Endothelial cell of umbilical vein (primary cell): ENCODE measurements at regions not wholly inside any gene's neighbourhood (a gene's known extent, or its start where the extent isn't known, plus 50 kb on each side); places are given as distances from the start of the nearest gene placed in this dataset.

Source experiments
- CTCF ChIP-seq, 2 donors: IDR thresholded peaks; 1 replicate in 1 of 2; 2 replicates in 1 of 2; pipeline ENCODE4 v1.5.1; 2011; ENCODE audit warnings: low read length in 2 of 2, mild to moderate bottlenecking in 2 of 2, moderate library complexity in 2 of 2, control low read depth in 1 of 2, inconsistent platforms in 1 of 2, low read depth in 1 of 2; ENCODE audit not compliant: insufficient read depth in 1 of 2; ENCODE audit errors: extremely low read depth in 1 of 2
- EZH2 ChIP-seq: IDR thresholded peaks from 2 replicates; pipeline ENCODE4 v1.6.1; 2012; ENCODE audit warnings: borderline replicate concordance, low read depth, mild to moderate bottlenecking, moderate library complexity, low read length, inconsistent platforms; ENCODE audit not compliant: severe bottlenecking
- MAX ChIP-seq: IDR thresholded peaks from 2 replicates; pipeline ENCODE4 v1.6.1; 2011; ENCODE audit not compliant: insufficient read depth, insufficient read length
- POLR2A ChIP-seq: IDR thresholded peaks from 2 replicates; pipeline ENCODE4 v1.6.1; 2012; ENCODE audit warnings: low read depth, mild to moderate bottlenecking, control low read depth, low read length
- POLR2AphosphoS5 ChIP-seq: IDR thresholded peaks from 2 replicates; pipeline ENCODE4 v1.6.1; 2012; ENCODE audit warnings: low read depth, mild to moderate bottlenecking, control low read depth, low read length, moderate library complexity; ENCODE audit not compliant: insufficient read depth

GRCh38 chr12:103102225-103102744, 144.8 kb downstream of the ASCL1 start:
- no peak for TF ChIP-seq CTCF (IDR thresholded peaks at IDR 0.05; ENCODE audit: extremely low read depth in 1 of 2, insufficient read depth in 1 of 2, low read depth in 1 of 2, low read length in 2 of 2)
- TF ChIP-seq POLR2A, result no peak
- TF ChIP-seq POLR2AphosphoS5, result no peak
- no peak for TF ChIP-seq MAX
- TF ChIP-seq EZH2, result no peak
